GM21619 (cell line): ENCODE measurements at regions not wholly inside any gene's neighbourhood (a gene's known extent, or its start where the extent isn't known, plus 50 kb on each side); places are given as distances from the start of the nearest gene placed in this dataset.

ENCODE experiments used
- ATAC-seq: cut with Tn5 transposase; IDR thresholded peaks from one replicate; pipeline ENCODE4 v1.9.1; 2021; ENCODE audit not compliant: unreplicated experiment

GRCh38 chr18:8499810-8500675 is 109.2 kb upstream of the RAB12 start:
- no peak for ATAC-seq

- no peak for ATAC-seq
Observed at GRCh38 chr18:8501044-8501443, 108.2 kb upstream of the RAB12 start.

GRCh38 chr18:8503248-8503647 is 106.0 kb upstream of the RAB12 start:
- no peak for ATAC-seq

- ATAC-seq = no peak
Observed at GRCh38 chr18:8504424-8504823, 104.8 kb upstream of the RAB12 start.

GRCh38 chr18:8504880-8505435 is 104.3 kb upstream of the RAB12 start:
- ATAC-seq = no peak

- ATAC-seq = no peak
Observed at GRCh38 chr18:8506251-8507049, 102.8 kb upstream of the RAB12 start.

GRCh38 chr18:8507361-8507760 is 101.9 kb upstream of the RAB12 start:
- no peak for ATAC-seq

GRCh38 chr18:8507915-8508705 is 101.1 kb upstream of the RAB12 start:
- no peak for ATAC-seq

- no peak for ATAC-seq
Observed at GRCh38 chr18:8513249-8513648, 96.0 kb upstream of the RAB12 start.

GRCh38 chr18:8514409-8514808 is 94.8 kb upstream of the RAB12 start:
- no peak for ATAC-seq

- ATAC-seq = no peak
Observed at GRCh38 chr18:8515142-8515865, 93.9 kb upstream of the RAB12 start.

GRCh38 chr18:8516371-8517250 is 92.6 kb upstream of the RAB12 start:
- no peak for ATAC-seq

- no peak for ATAC-seq
Observed at GRCh38 chr18:8517276-8517675, 92.0 kb upstream of the RAB12 start.

GRCh38 chr18:8519102-8519501 is 90.1 kb upstream of the RAB12 start:
- no peak for ATAC-seq

GRCh38 chr18:8520266-8520665 is 89.0 kb upstream of the RAB12 start:
- no peak for ATAC-seq

GRCh38 chr18:8522756-8523155 is 86.5 kb upstream of the RAB12 start:
- no peak for ATAC-seq

GRCh38 chr18:8525692-8526091 is 83.5 kb upstream of the RAB12 start:
- no peak for ATAC-seq

- no peak for ATAC-seq
Observed at GRCh38 chr18:8526332-8526731, 82.9 kb upstream of the RAB12 start.

- no peak for ATAC-seq
Observed at GRCh38 chr18:8529609-8530008, 79.6 kb upstream of the RAB12 start.
